ENCODE measurements at regions not wholly inside any gene's neighbourhood (a gene's known extent, or its start where the extent isn't known, plus 50 kb on each side); places are given as distances from the start of the nearest gene placed in this dataset.

DNA sequence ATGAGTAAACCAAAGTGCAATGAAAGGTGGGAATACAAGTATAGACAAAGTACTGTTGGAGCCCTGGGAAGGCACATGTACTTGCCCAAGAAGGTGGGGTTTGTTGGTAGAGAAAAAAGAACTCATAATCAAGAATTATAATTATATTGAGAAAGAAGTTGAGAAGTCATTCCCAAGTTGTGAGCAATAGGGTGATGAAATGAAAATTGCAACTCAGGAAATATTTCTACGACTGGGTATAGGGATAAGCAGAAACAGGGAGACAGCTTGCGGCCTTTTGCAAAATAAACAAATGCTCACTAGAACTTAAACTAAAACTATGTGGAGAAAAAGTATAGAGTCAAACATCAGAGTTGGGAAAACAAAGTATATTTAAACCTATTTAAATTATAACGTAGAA is 250.7 kb upstream of the FAM83B start:
- DNase-seq (no peak), ATAC-seq (ENCODE audit: poor library complexity) (no peak)
- no peaks in the 10 kb centered on the region for H3K27me3 ChIP-seq (ENCODE audit: control insufficient read depth in 1 of 2, insufficient read depth in 2 of 2, low read length in 2 of 2)
- Mint-ChIP-seq H3K9me3 (peaks cover 2% of the 10 kb centered on the region), H3K27me3 (no peaks in the 10 kb centered on the region), H3K27ac (no peak overlapping the region), H3K4me1 (ENCODE audit: low read depth) (no peaks in the 10 kb centered on the region), H3K4me3 (no peak overlapping the region), H3K36me3 (ENCODE audit: low read depth) (no peaks in the 10 kb centered on the region)
- no peak overlapping the region for H3K27ac ChIP-seq (ENCODE audit: low read depth in 1 of 2, low read length in 2 of 2)
- POLR2A ChIA-PET = no interaction called here
- H3K4me3 ChIP-seq (ENCODE audit: low read length) = no peak overlapping the region
- H3K36me3 ChIP-seq (ENCODE audit: insufficient read depth, low read length) = no peaks in the 10 kb centered on the region
- peaks cover 0 to 10% of the 10 kb centered on the region in 2 experiments for H3K9me3 ChIP-seq (ENCODE audit: control insufficient read depth in 1 of 2, insufficient read depth in 1 of 2, low read length in 2 of 2)
- CTCF ChIA-PET = no interaction called here
- intact Hi-C loops (cut with DNase I, micrococcal nuclease) = no loop called here
- H3K4me1 ChIP-seq (ENCODE audit: insufficient read depth, low read length) = no peaks in the 10 kb centered on the region
- TF ChIP-seq, protein P1, sequence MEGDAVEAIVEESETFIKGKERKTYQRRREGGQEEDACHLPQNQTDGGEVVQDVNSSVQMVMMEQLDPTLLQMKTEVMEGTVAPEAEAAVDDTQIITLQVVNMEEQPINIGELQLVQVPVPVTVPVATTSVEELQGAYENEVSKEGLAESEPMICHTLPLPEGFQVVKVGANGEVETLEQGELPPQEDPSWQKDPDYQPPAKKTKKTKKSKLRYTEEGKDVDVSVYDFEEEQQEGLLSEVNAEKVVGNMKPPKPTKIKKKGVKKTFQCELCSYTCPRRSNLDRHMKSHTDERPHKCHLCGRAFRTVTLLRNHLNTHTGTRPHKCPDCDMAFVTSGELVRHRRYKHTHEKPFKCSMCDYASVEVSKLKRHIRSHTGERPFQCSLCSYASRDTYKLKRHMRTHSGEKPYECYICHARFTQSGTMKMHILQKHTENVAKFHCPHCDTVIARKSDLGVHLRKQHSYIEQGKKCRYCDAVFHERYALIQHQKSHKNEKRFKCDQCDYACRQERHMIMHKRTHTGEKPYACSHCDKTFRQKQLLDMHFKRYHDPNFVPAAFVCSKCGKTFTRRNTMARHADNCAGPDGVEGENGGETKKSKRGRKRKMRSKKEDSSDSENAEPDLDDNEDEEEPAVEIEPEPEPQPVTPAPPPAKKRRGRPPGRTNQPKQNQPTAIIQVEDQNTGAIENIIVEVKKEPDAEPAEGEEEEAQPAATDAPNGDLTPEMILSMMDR (IDR thresholded peaks at IDR 0.05) = no peak

DNA sequence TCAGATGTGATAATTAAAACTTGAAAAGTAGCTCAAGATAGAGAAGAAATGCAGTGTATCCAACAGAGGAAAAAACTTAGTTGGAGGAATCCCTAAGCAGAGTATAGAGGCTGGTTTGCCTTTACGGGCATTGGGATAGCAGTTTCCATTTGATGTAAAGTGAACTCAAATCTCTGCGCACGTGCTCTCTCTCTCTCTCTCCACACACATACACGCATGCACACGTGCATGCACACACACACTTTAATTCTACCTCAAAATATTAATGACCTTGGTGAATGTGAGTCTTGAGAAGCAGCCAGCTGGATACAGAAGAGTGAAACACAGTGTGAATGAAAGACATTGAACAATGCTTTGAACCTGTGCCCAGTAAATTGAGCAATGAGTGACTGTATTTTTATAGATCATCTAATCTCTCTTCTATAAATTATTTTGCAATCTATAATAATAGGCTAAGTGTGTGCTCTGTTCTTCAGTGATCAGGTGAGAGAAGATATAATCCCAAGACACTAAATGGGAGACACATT is 247.7 kb upstream of the FAM83B start:
- POLR2A ChIA-PET = no interaction called here
- DNase-seq (no peak), ATAC-seq (ENCODE audit: poor library complexity) (no peak)
- no peaks in the 10 kb centered on the region for H3K36me3 ChIP-seq (ENCODE audit: insufficient read depth, low read length)
- peaks cover 0 to 7% of the 10 kb centered on the region in 2 experiments for H3K9me3 ChIP-seq (ENCODE audit: control insufficient read depth in 1 of 2, insufficient read depth in 1 of 2, low read length in 2 of 2)
- H3K27ac ChIP-seq (ENCODE audit: low read depth in 1 of 2, low read length in 2 of 2) = no peak overlapping the region
- TF ChIP-seq, protein P1 (IDR thresholded peaks at IDR 0.05) = no peak
- H3K4me3 ChIP-seq (ENCODE audit: low read length) = no peak overlapping the region
- H3K27me3 ChIP-seq (ENCODE audit: control insufficient read depth in 1 of 2, insufficient read depth in 2 of 2, low read length in 2 of 2) = no peaks in the 10 kb centered on the region
- H3K27me3 Mint-ChIP-seq = no peaks in the 10 kb centered on the region
- H3K36me3 Mint-ChIP-seq (ENCODE audit: low read depth) = no peaks in the 10 kb centered on the region
- H3K4me1 ChIP-seq (ENCODE audit: insufficient read depth, low read length) = no peaks in the 10 kb centered on the region
- no peak overlapping the region for H3K27ac Mint-ChIP-seq
- intact Hi-C loops (cut with DNase I, micrococcal nuclease) = no loop called here
- H3K4me3 Mint-ChIP-seq = no peak overlapping the region
- H3K4me1 Mint-ChIP-seq (ENCODE audit: low read depth) = no peaks in the 10 kb centered on the region
- H3K9me3 Mint-ChIP-seq = peaks cover 2% of the 10 kb centered on the region
- CTCF ChIA-PET = no interaction called here

DNA sequence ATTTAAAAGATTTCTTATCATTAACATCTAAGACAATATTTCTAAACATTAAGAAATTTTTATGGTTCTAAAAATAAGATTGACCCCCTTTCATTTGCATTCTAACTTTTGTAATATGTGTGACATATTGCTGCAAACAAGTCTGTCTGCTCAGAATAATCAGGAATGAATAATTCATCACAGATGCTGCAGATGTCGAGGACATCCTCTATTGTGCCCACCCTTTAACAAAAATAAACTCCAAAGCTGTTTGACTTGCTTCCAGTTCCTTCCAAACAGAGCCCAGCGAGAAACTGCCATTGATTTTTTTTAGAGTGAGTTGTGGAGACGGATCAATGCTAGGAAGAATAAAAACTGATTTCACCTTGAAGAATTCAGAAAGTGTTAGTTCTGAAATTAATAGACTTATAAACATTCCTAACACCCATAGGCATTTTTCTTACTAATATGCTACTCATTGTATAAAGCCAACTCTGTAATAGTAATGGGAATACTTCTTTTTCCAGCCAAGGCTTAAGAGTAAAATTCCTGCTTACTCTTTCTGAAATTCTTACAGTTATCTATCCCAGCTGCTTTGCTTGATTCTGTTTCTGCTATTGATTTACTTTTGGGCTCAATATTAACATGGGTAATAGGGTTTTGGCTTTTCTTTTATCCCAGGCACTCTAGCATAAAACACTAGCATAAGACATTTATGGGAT is 244.8 kb upstream of the FAM83B start:
- Mint-ChIP-seq H3K27me3 (no peaks in the 10 kb centered on the region), H3K27ac (no peak overlapping the region), H3K36me3 (ENCODE audit: low read depth) (no peaks in the 10 kb centered on the region), H3K4me3 (no peak overlapping the region), H3K9me3 (peaks cover 7% of the 10 kb centered on the region), H3K4me1 (ENCODE audit: low read depth) (no peaks in the 10 kb centered on the region)
- Histone ChIP-seq H3K27me3 (ENCODE audit: control insufficient read depth in 1 of 2, insufficient read depth in 2 of 2, low read length in 2 of 2) (no peaks in the 10 kb centered on the region), H3K27ac (ENCODE audit: low read depth in 1 of 2, low read length in 2 of 2) (no peak overlapping the region), H3K4me3 (ENCODE audit: low read length) (no peak overlapping the region), H3K9me3 (ENCODE audit: control insufficient read depth in 1 of 2, insufficient read depth in 1 of 2, low read length in 2 of 2) (peaks cover 0 to 3% of the 10 kb centered on the region in 2 experiments), H3K36me3 (ENCODE audit: insufficient read depth, low read length) (no peaks in the 10 kb centered on the region), H3K4me1 (ENCODE audit: insufficient read depth, low read length) (no peaks in the 10 kb centered on the region)
- ChIA-PET POLR2A (no interaction called here), CTCF (interaction anchor here (0.6 kb wide), 1 partner anchor 131 kb away, joined by 3 read pairs; no protein-coding TSS in a partner anchor)
- intact Hi-C loops (cut with DNase I, micrococcal nuclease) = no loop called here
- TF ChIP-seq, protein P1 (IDR thresholded peaks at IDR 0.05) = no peak
- ATAC-seq (ENCODE audit: poor library complexity) (no peak), DNase-seq (no peak)

Data from CD4-positive, alpha-beta T cell (primary cell).